ENCODE measurements at regions not wholly inside any gene's neighbourhood (a gene's known extent, or its start where the extent isn't known, plus 50 kb on each side); places are given as distances from the start of the nearest gene placed in this dataset.

GRCh38 chr7:84780158-84781124 lies 406.4 kb downstream of the SEMA3D start:
- TF ChIP-seq, protein P1, sequence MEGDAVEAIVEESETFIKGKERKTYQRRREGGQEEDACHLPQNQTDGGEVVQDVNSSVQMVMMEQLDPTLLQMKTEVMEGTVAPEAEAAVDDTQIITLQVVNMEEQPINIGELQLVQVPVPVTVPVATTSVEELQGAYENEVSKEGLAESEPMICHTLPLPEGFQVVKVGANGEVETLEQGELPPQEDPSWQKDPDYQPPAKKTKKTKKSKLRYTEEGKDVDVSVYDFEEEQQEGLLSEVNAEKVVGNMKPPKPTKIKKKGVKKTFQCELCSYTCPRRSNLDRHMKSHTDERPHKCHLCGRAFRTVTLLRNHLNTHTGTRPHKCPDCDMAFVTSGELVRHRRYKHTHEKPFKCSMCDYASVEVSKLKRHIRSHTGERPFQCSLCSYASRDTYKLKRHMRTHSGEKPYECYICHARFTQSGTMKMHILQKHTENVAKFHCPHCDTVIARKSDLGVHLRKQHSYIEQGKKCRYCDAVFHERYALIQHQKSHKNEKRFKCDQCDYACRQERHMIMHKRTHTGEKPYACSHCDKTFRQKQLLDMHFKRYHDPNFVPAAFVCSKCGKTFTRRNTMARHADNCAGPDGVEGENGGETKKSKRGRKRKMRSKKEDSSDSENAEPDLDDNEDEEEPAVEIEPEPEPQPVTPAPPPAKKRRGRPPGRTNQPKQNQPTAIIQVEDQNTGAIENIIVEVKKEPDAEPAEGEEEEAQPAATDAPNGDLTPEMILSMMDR (IDR thresholded peaks at IDR 0.05) = no peak
- no peak for TF ChIP-seq POLR2A (IDR thresholded peaks at IDR 0.05)
